AG10803 (cell line): ENCODE measurements at regions not wholly inside any gene's neighbourhood (a gene's known extent, or its start where the extent isn't known, plus 50 kb on each side); places are given as distances from the start of the nearest gene placed in this dataset.

ENCODE experiments used
- DNase-seq: peaks from one replicate; pipeline ENCODE4 v3.0.0; 2010; ENCODE audit warnings: low read depth
- H3K4me3 ChIP-seq: 2 replicates; pipeline ENCODE4 v1.5.1; 2011; ENCODE audit warnings: mild to moderate bottlenecking, low read length, control low read depth
- TF ChIP-seq, protein P1 (sequence below): conservative IDR thresholded peaks from 2 replicates; pipeline ENCODE4 v1.5.1; 2011; ENCODE audit warnings: mild to moderate bottlenecking, low read length, control low read depth, inconsistent platforms

DNA sequence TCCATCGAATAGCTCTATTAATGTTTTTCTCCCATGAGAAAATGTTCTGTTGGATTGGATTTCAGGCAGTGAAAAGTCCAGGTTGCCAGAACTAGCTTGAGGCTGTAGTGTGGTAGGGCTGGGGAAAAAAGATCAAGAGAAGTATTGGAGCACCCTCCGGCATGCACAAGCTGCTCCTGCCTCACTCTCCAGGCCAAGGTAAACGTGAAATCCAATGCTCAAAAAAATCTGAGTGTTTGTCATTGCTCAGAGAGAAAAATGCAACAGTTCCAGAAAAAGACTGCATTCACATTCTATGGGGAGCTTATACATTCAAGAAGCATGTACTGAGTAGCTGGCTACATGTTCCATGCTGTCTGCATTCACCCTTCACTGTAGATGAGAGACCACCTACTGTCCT is 680.9 kb upstream of the TBX3 start:
- TF ChIP-seq, protein P1, sequence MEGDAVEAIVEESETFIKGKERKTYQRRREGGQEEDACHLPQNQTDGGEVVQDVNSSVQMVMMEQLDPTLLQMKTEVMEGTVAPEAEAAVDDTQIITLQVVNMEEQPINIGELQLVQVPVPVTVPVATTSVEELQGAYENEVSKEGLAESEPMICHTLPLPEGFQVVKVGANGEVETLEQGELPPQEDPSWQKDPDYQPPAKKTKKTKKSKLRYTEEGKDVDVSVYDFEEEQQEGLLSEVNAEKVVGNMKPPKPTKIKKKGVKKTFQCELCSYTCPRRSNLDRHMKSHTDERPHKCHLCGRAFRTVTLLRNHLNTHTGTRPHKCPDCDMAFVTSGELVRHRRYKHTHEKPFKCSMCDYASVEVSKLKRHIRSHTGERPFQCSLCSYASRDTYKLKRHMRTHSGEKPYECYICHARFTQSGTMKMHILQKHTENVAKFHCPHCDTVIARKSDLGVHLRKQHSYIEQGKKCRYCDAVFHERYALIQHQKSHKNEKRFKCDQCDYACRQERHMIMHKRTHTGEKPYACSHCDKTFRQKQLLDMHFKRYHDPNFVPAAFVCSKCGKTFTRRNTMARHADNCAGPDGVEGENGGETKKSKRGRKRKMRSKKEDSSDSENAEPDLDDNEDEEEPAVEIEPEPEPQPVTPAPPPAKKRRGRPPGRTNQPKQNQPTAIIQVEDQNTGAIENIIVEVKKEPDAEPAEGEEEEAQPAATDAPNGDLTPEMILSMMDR: no peak
- no peak for DNase-seq
- no peak overlapping the region for H3K4me3 ChIP-seq

GRCh38 chr12:115362339-115362976 is 678.5 kb upstream of the TBX3 start:
- H3K4me3 ChIP-seq: no peak overlapping the region
- TF ChIP-seq, protein P1: peak; percentile 58
- peak; percentile 60 for DNase-seq

GRCh38 chr12:115357681-115358080 is 673.7 kb upstream of the TBX3 start:
- no peak overlapping the region for H3K4me3 ChIP-seq
- no peak for DNase-seq
- TF ChIP-seq, protein P1: no peak

DNA sequence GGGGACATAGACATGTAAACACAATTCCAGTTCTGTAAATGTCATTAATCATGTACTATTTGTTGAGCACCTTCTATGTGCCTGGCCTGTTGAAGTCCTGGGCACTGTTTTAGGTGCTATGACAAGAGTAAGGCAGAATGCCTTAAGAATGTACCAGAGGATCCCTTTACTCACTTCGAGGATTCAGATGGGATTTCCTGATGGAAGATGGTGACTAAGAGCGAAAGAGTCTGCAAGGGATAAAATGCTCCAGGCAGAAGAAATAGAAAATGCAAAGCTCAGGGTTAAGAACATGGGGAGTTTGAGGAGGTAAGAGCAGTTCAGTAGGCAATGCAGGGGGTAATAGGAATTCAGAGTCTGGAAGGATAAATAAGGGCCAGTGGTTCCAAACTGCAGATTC is 671.3 kb upstream of the TBX3 start:
- H3K4me3 ChIP-seq: no peak overlapping the region
- TF ChIP-seq, protein P1: no peak
- no peak for DNase-seq

DNA sequence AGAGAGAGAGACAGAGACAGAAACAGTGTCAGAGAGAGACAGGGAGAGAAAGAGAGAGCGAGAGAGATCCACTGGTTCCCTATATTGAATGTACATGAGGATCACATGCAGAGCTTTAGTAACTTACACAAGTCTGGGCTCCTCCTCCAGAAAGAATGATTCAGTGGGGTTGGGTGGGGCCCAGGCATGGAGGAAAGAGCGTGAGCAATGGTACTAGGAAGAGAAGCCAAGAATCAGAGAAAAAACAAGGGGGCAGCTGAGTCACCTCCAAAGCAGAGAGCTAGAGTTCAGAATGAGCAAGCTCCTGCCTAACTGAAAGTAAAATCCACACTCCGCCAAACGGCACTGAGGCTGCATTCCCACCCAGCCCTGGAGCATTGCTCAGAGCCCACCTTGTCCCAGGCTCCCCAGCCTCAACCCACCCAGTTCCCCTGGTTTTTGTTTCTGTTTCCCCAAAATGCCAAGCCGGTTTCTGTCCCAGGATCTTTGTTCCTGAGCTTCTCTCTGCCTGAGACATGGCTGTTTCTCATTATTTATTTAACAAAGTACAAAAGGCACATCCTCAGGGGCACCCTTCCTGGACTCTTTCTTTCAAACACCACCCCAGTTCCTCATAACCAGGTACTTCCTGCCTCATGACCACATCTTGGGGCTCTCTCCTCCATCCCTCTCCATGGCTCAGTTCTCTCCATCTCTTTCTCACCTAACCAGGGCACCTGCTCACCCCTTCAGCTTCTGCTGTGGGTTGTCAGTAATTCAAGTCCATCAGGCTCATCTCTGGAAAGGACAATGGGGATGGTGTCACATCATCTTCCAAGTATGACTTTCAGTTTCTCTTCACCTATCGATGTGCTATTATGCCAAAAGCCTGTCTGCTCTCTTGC is 670.3 kb upstream of the TBX3 start:
- TF ChIP-seq, protein P1: no peak
- H3K4me3 ChIP-seq: peak overlapping the region; percentile 66
- DNase-seq: peak; percentile 94

DNA sequence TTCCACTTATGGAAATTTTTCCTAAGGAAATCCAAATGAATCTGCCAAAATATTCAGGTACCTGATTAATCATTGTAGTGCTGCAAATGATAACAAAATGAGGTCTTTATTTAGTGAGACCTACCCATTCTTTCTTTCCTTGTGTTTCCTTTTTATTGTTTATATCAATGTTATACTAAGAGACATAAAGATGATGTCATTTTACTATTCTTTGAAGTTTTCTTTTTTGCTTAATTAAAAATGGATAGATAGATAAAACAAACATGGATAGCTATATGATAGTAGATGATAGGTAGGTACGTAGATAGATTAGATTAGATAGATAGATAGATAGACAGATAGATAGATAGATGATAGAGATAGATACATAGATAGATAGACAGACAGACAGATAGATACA is 669.5 kb upstream of the TBX3 start:
- DNase-seq: no peak
- TF ChIP-seq, protein P1: no peak
- H3K4me3 ChIP-seq: no peak overlapping the region
